ENCODE measurements at regions not wholly inside any gene's neighbourhood (a gene's known extent, or its start where the extent isn't known, plus 50 kb on each side); places are given as distances from the start of the nearest gene placed in this dataset.
"Not testable (repeated sequence)": the region's sequence is repeated elsewhere in the genome, so short reads cannot be mapped to it uniquely, and the experiment has no call there.

GRCh38 chr12:17139931-17140330, 534.0 kb upstream of the LMO3 start:
- Histone ChIP-seq H3K9me3 (no peaks in the 10 kb centered on the region), H3K36me3 (no peaks in the 10 kb centered on the region), H3K27me3 (no peaks in the 10 kb centered on the region), H3K4me1 (no peaks in the 10 kb centered on the region), H3K4me3 (no peak overlapping the region), H3K27ac (no peak overlapping the region)
- no peak for DNase-seq
- TF ChIP-seq POLR2A (IDR thresholded peaks at IDR 0.05), result no peak
- no peak for TF ChIP-seq CTCF (IDR thresholded peaks at IDR 0.05)

- no peaks in the 10 kb centered on the region for H3K9me3 ChIP-seq
- no peak overlapping the region for H3K27ac ChIP-seq
- no peaks in the 10 kb centered on the region for H3K36me3 ChIP-seq
- no peaks in the 10 kb centered on the region for H3K27me3 ChIP-seq
- no peak overlapping the region for H3K4me3 ChIP-seq
- TF ChIP-seq CTCF (IDR thresholded peaks at IDR 0.05) (no peak), POLR2A (IDR thresholded peaks at IDR 0.05) (no peak)
- no peaks in the 10 kb centered on the region for H3K4me1 ChIP-seq
- DNase-seq, result no peak
Observed at GRCh38 chr12:17137396-17137795, 531.4 kb upstream of the LMO3 start.

- TF ChIP-seq POLR2A (IDR thresholded peaks at IDR 0.05), result no peak
- no peak for TF ChIP-seq CTCF (IDR thresholded peaks at IDR 0.05)
- no peak for DNase-seq
Observed at GRCh38 chr12:17134315-17134714, 528.4 kb upstream of the LMO3 start.

GRCh38 chr12:17132336-17132735, 526.4 kb upstream of the LMO3 start:
- H3K27ac ChIP-seq, result no peak overlapping the region
- no peaks in the 10 kb centered on the region for H3K36me3 ChIP-seq
- TF ChIP-seq CTCF (IDR thresholded peaks at IDR 0.05) (no peak), POLR2A (IDR thresholded peaks at IDR 0.05) (no peak)
- no peaks in the 10 kb centered on the region for H3K9me3 ChIP-seq
- no peak overlapping the region for H3K4me3 ChIP-seq
- DNase-seq, result no peak
- no peaks in the 10 kb centered on the region for H3K4me1 ChIP-seq
- no peaks in the 10 kb centered on the region for H3K27me3 ChIP-seq

More at GRCh38 chr12:17134315-17134714, 528.4 kb upstream of the LMO3 start:
- H3K9me3 ChIP-seq, result no peaks in the 10 kb centered on the region
- H3K36me3 ChIP-seq, result no peaks in the 10 kb centered on the region
- no peaks in the 10 kb centered on the region for H3K4me1 ChIP-seq
- H3K4me3 ChIP-seq, result no peak overlapping the region
- H3K27me3 ChIP-seq, result no peaks in the 10 kb centered on the region
- no peak overlapping the region for H3K27ac ChIP-seq

GRCh38 chr12:17116538-17116937, 510.6 kb upstream of the LMO3 start:
- H3K27me3 ChIP-seq, H3K36me3 ChIP-seq, H3K4me3 ChIP-seq, H3K27ac ChIP-seq, DNase-seq, H3K9me3 ChIP-seq, H3K4me1 ChIP-seq: not testable (repeated sequence)

- no peak overlapping the region for H3K27ac ChIP-seq
- no peaks in the 10 kb centered on the region for H3K36me3 ChIP-seq
- H3K9me3 ChIP-seq, result no peaks in the 10 kb centered on the region
- no peak for TF ChIP-seq CTCF (IDR thresholded peaks at IDR 0.05)
- no peak for TF ChIP-seq POLR2A (IDR thresholded peaks at IDR 0.05)
- DNase-seq, result no peak
- no peak overlapping the region for H3K4me3 ChIP-seq
- no peaks in the 10 kb centered on the region for H3K4me1 ChIP-seq
- H3K27me3 ChIP-seq, result no peaks in the 10 kb centered on the region
Observed at GRCh38 chr12:17110316-17110715, 504.4 kb upstream of the LMO3 start.

All from Peyer's patch (tissue), 4 donors.